Suppressor macrophage (primary cell): ENCODE measurements at regions not wholly inside any gene's neighbourhood (a gene's known extent, or its start where the extent isn't known, plus 50 kb on each side); places are given as distances from the start of the nearest gene placed in this dataset.

ENCODE experiments used
- DNase-seq, 4 experiments: peaks; one replicate each; pipeline ENCODE4 v3.0.0-alpha.2; 2020 to 2022

GRCh38 chr12:16415155-16415554 is 67.7 kb downstream of the MGST1 start:
- DNase-seq: no peak

- peak in 2 of 4 experiments; percentile 4 to 22 for DNase-seq
Measured at GRCh38 chr12:16417058-16417457, 69.6 kb downstream of the MGST1 start.

GRCh38 chr12:16421806-16422205 is 74.4 kb downstream of the MGST1 start:
- DNase-seq: no peak

GRCh38 chr12:16424531-16424930 is 77.1 kb downstream of the MGST1 start:
- no peak for DNase-seq

GRCh38 chr12:16435875-16436554 is 88.6 kb downstream of the MGST1 start:
- no peak for DNase-seq

GRCh38 chr12:16437281-16437816 is 89.9 kb downstream of the MGST1 start:
- DNase-seq: no peak

GRCh38 chr12:16437926-16438325 is 90.5 kb downstream of the MGST1 start:
- DNase-seq: no peak

GRCh38 chr12:16449459-16449858 is 102.0 kb downstream of the MGST1 start:
- no peak for DNase-seq

GRCh38 chr12:16453319-16453718 is 105.9 kb downstream of the MGST1 start:
- DNase-seq: no peak

- no peak for DNase-seq
Measured at GRCh38 chr12:16454481-16454880, 107.0 kb downstream of the MGST1 start.

- no peak for DNase-seq
Measured at GRCh38 chr12:16458521-16459078, 111.2 kb downstream of the MGST1 start.

- DNase-seq: no peak
Measured at GRCh38 chr12:16467272-16467671, 119.8 kb downstream of the MGST1 start.

GRCh38 chr12:16472631-16473030 is 125.2 kb downstream of the MGST1 start:
- no peak for DNase-seq

GRCh38 chr12:16473610-16474326 is 126.3 kb downstream of the MGST1 start:
- DNase-seq: no peak

- no peak for DNase-seq
Measured at GRCh38 chr12:16474801-16475200, 127.4 kb downstream of the MGST1 start.

- DNase-seq: no peak
Measured at GRCh38 chr12:16475521-16475920, 128.1 kb downstream of the MGST1 start.

- no peak for DNase-seq
Measured at GRCh38 chr12:16482726-16483125, 123.2 kb downstream of the LMO3 start.

GRCh38 chr12:16492240-16492639 is 113.7 kb downstream of the LMO3 start:
- no peak for DNase-seq

- DNase-seq: no peak
Measured at GRCh38 chr12:16492820-16493797, 112.9 kb downstream of the LMO3 start.

GRCh38 chr12:16495196-16495595 is 110.8 kb downstream of the LMO3 start:
- no peak for DNase-seq
